ENCODE measurements at regions not wholly inside any gene's neighbourhood (a gene's known extent, or its start where the extent isn't known, plus 50 kb on each side); places are given as distances from the start of the nearest gene placed in this dataset.
"Not testable (repeated sequence)": the region's sequence is repeated elsewhere in the genome, so short reads cannot be mapped to it uniquely, and the experiment has no call there.

GRCh38 chr2:122545821-122546220 lies 790.4 kb downstream of the TSN start:
- no peak for DNase-seq (ENCODE audit: low spot score)

GRCh38 chr2:122562775-122563174 lies 807.3 kb downstream of the TSN start:
- no peak for DNase-seq (ENCODE audit: low spot score)

GRCh38 chr2:122563781-122564180 lies 808.3 kb downstream of the TSN start:
- no peak for DNase-seq (ENCODE audit: low spot score)

DNA sequence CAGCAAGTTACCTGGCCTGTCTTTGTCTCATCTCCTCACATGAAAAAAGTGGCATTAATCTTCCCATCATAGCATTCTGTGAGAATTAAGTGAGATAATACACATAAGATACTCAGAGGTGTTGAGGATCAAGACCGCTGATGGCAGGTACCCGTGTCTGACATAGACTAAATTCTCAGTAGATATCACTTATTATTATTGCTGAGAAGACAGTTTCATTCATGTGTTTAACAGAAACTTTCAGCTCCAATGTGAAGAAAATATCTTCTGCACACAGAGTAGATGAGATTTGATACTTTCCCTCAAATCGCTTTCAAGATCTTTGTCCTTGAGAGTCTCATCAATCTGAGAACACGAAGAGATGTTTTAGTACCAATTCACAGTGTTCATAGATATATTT lies 809.4 kb downstream of the TSN start:
- DNase-seq (ENCODE audit: low spot score): no peak

- no peak for DNase-seq (ENCODE audit: low spot score)
These were observed 809.9 kb downstream of the TSN start for GRCh38 chr2:122565364-122565763.

DNA sequence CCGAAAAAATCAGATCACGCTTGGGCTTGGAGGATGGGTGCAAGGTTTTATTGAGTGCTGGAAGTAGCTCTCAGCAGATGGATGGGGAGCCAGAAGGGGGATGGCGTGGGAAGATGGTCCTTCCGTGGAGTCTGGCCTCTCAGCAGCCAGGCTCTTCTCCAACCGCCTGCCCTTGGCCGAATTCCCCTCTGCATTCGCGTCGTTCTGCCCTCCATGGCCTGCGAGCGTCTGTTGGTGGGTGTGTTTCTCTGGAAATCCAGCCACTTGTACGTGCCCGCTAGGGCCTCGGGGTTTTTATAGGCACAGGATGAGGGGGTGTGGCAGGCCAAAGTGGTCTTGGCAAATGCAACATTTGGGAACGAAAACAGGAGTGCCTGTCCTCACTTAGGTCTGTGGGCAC lies 815.2 kb downstream of the TSN start:
- DNase-seq (ENCODE audit: low spot score): no peak

DNA sequence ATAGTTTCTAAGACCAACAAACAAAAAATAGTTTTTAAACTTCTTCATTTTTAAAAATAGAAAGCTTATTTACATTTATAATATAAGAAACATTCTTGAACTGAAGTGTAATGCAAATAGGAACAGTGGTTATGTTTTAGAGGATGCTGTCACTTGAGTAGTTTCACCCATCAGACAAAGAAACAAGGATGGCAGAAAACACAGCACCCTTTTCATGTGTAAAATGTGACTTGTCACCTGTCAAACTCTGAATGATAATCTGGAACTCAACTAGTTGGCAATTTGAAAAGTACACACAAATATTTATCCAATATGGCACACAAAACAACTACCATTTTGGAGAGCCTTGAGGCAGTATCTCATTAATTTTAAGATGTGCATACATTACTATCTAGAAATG lies 816.0 kb downstream of the TSN start:
- DNase-seq (ENCODE audit: low spot score): not testable (repeated sequence)

DNA sequence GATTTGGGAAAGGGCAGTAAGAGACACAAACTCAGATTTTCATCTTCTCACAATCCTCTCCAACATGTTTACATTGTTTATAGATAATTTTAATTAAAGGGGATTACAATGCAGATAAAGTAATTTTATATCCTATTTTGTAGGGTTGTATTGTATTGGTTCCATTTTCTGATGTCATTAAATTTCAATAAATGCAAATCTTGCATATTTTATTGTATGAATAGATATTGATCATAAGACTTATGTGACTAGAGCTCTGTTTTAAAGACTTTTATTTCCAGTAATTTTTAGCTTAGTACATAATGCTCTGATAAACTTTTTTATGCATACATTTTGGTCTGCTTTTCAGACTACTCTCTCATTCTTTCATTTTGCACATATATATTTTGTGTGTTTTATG lies 819.6 kb downstream of the TSN start:
- no peak for DNase-seq (ENCODE audit: low spot score)

- DNase-seq (ENCODE audit: low spot score): no peak
These were observed 827.9 kb downstream of the TSN start for GRCh38 chr2:122583159-122583917.

- no peak for DNase-seq (ENCODE audit: low spot score)
These were observed 835.1 kb downstream of the TSN start for GRCh38 chr2:122590524-122590923.

- DNase-seq (ENCODE audit: low spot score): no peak
These were observed 839.6 kb downstream of the TSN start for GRCh38 chr2:122595065-122595464.

GRCh38 chr2:122596598-122596997 lies 841.1 kb downstream of the TSN start:
- DNase-seq (ENCODE audit: low spot score): no peak

DNA sequence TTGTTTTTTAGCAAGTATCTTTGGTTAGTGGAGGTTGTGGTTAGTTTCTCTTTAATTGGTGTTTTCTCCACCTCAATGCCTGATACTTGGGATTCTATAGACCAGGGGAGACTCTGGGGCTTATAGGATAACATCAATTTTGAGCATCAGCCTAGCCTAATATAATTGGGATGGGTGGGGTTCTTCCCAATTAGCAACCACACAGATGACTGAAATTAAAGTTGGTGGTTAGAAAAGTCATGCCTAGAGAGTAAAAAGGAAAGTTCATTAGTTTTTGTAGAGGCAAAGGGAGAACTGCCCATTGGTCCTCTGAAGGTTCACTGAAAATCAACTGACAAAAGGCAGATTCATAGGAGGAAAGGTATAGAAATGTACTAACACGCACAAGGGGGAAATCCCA lies 843.3 kb downstream of the TSN start:
- DNase-seq (ENCODE audit: low spot score): no peak

DNA sequence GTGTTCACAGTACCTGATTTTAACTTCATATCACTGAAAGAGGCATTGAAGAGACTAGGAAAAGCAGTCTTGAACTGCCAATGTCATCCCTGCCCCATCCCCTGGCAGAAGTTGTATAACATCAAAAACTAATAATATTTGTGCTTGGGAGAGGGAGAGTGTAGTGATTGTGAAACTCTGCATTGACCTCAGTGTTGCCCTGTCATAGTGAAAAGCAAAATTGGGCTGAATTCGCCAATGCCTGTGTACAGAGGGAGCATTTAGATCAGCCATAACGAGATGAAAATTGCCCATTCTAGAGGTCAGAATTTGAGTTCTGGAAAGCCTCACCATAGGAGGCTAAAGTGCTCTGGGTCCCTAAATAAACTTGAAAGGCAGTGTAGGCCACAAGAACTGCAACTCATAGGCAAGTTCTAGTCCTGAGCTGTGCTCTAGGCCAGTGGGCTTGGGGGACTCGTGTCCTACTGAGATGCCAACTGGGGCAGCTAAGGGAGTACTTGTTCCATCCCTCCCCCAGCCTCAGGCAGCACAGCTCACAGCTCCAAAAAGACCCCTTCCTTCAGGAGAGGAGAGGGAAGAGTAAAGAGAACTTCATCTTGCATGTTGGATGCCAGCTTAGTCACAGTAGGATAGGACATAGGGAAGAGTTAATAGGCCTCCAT lies 855.6 kb downstream of the TSN start:
- DNase-seq (ENCODE audit: low spot score): no peak

DNA sequence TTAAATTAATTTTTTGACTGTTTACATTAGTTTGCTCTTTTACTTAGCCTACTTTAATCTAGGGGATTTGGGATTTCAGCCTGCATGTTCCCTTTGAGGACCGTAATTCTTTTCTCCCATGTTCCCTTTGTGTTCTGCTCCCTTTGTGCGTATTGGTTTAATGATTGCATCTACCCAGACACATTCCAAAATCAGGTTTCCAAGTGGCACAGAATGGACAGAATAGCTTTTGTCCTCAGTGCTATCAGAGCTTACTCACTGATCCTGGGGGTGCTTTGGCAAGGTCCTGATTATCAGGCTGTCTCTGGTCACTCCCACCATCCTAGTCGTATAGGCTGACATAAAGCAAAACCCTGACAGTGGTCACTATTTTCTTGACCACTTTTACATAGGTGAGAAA lies 867.5 kb downstream of the TSN start:
- DNase-seq (ENCODE audit: low spot score): no peak

GRCh38 chr2:122627388-122627787 lies 871.9 kb downstream of the TSN start:
- no peak for DNase-seq (ENCODE audit: low spot score)

GRCh38 chr2:122634256-122634655 lies 878.8 kb downstream of the TSN start:
- peak; percentile 37 for DNase-seq (ENCODE audit: low spot score)

- no peak for DNase-seq (ENCODE audit: low spot score)
These were observed 879.5 kb downstream of the TSN start for GRCh38 chr2:122634920-122635319.

DNA sequence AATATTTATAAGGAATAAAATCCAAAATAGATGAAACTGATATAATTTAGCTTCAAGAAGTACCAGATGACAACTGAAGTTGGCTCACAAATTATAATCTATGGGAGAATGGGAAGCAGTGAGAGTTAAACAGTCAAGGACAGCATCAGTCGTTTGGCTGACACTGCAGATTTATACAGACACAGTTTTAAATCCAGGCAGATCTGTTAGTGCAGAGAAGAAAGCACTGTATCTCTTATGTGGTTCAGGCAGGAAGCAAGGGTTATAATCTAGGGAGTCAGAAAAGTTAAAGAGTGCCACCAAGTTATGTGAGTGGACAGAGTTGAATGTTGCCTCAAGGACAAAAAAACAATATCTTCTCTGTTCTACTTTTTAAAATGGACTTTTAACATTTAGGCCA lies 880.2 kb downstream of the TSN start:
- DNase-seq (ENCODE audit: low spot score): no peak

- no peak for DNase-seq (ENCODE audit: low spot score)
These were observed 880.6 kb downstream of the TSN start for GRCh38 chr2:122636097-122636496.

- DNase-seq (ENCODE audit: low spot score): no peak
These were observed 883.7 kb downstream of the TSN start for GRCh38 chr2:122639176-122639575.

DNA sequence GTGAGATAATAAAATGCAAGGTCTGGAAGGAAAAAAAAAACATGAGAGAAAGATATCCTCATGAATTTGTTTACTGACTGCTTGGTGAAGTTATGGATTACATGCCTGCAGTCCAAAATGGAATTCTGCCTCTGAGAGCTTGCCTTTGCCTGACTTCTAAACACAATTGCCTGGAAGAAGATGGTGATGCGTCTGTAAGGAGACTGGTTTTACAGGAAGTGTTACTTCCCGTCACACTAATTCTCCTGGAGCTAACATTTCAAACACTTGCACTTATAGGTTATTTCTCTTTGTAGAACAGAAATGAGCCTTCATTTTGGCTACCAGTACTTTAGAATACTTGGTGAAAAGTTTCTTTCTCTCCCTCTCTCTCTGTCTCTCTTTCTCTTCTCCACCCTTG lies 884.3 kb downstream of the TSN start:
- DNase-seq (ENCODE audit: low spot score): no peak

DNA sequence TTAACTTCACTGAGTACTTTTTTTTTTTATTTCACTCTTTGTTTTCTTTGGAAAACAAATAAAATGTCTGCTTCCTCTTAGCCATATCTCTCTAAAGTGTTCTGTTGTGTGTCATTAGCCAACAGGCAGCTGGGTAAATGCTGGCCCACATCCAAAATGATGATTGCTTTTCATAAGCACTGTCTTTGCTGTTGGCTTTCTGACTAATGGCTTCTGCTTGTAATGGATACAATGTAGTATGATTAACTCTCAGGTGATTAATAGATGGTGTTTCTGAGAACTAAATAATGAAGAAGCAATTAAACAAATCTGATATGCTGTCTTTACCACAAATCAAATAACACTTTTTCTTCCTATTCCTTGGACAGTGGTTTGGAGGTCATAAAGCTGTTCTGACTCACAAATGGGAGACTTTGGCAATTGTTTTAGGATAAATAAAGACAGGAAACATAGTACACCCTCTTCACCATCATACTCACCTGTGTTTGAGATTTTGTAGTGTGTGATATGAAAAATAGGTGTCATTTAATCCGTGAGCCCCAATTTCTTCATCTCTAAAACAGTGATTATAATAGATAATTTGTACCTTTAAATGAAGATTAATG lies 888.4 kb downstream of the TSN start:
- DNase-seq (ENCODE audit: low spot score): peak; percentile 40

GRCh38 chr2:122651236-122651635 lies 895.8 kb downstream of the TSN start:
- no peak for DNase-seq (ENCODE audit: low spot score)
